ENCODE measurements at regions not wholly inside any gene's neighbourhood (a gene's known extent, or its start where the extent isn't known, plus 50 kb on each side); places are given as distances from the start of the nearest gene placed in this dataset.

GRCh38 chr5:52734557-52734956 is 53.2 kb upstream of the ITGA1 start:
- DNase-seq: no peak

GRCh38 chr5:52735139-52735538 is 52.6 kb upstream of the ITGA1 start:
- no peak for DNase-seq
